NB4 (cell line): ENCODE measurements at regions not wholly inside any gene's neighbourhood (a gene's known extent, or its start where the extent isn't known, plus 50 kb on each side); places are given as distances from the start of the nearest gene placed in this dataset.

Source experiments
- DNase-seq: peaks from one replicate; pipeline ENCODE4 v3.0.0; 2010; ENCODE audit warnings: low read depth
- H3K4me3 ChIP-seq: one replicate; pipeline ENCODE4 v1.5.1; 2011; ENCODE audit warnings: mild to moderate bottlenecking, low read depth, low read length, moderate library complexity
- MYC ChIP-seq: IDR thresholded peaks from 2 replicates; pipeline ENCODE4 v1.6.1; 2011; ENCODE audit warnings: low read depth, low read length
- POLR2A ChIP-seq: IDR thresholded peaks from 2 replicates; pipeline ENCODE4 v1.6.1; 2011; ENCODE audit warnings: mild to moderate bottlenecking; ENCODE audit not compliant: insufficient read length; ENCODE audit errors: extremely low read depth
- TF ChIP-seq, protein P1 (sequence below): IDR thresholded peaks from one replicate; pipeline ENCODE4 v1.5.1; 2012; ENCODE audit warnings: low read depth, low read length
- TF ChIP-seq, protein P2 (sequence below): IDR thresholded peaks from 2 replicates; pipeline ENCODE4 v1.6.1; 2011; ENCODE audit warnings: low read depth, low read length

- TF ChIP-seq, protein P1, sequence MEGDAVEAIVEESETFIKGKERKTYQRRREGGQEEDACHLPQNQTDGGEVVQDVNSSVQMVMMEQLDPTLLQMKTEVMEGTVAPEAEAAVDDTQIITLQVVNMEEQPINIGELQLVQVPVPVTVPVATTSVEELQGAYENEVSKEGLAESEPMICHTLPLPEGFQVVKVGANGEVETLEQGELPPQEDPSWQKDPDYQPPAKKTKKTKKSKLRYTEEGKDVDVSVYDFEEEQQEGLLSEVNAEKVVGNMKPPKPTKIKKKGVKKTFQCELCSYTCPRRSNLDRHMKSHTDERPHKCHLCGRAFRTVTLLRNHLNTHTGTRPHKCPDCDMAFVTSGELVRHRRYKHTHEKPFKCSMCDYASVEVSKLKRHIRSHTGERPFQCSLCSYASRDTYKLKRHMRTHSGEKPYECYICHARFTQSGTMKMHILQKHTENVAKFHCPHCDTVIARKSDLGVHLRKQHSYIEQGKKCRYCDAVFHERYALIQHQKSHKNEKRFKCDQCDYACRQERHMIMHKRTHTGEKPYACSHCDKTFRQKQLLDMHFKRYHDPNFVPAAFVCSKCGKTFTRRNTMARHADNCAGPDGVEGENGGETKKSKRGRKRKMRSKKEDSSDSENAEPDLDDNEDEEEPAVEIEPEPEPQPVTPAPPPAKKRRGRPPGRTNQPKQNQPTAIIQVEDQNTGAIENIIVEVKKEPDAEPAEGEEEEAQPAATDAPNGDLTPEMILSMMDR, result no peak
- no peak for TF ChIP-seq MYC
- TF ChIP-seq, protein P2, sequence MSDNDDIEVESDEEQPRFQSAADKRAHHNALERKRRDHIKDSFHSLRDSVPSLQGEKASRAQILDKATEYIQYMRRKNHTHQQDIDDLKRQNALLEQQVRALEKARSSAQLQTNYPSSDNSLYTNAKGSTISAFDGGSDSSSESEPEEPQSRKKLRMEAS, result no peak
- TF ChIP-seq POLR2A, result no peak
- DNase-seq, result no peak
- H3K4me3 ChIP-seq, result no peak overlapping the region
These were observed 258.4 kb downstream of the XXYLT1 start for GRCh38 chr3:195012571-195012970.

GRCh38 chr3:195013411-195014361, 257.3 kb downstream of the XXYLT1 start:
- TF ChIP-seq, protein P2, result no peak
- no peak for TF ChIP-seq POLR2A
- no peak for TF ChIP-seq MYC
- TF ChIP-seq, protein P1, result no peak
- H3K4me3 ChIP-seq, result no peak overlapping the region
- DNase-seq, result no peak

DNA sequence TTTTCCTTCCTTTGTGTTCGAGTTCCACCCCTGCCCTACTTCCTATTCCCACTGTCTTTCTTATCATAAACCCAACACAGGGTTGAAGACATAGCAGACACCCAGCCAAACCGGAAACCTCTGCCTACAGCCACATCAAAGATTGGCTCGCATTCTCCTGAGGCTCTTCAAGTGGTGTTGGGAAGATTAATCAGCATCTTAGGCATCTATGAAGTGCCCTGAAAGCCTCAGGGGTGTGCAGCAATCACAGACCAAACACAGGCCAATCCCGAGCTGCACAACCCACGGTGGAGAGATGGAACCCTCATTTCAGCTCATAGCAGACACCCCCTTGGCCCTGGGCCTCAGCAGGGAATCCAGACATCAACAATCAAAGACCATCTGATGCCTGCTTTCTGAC, 255.9 kb downstream of the XXYLT1 start:
- TF ChIP-seq POLR2A, result no peak
- TF ChIP-seq, protein P2, result no peak
- TF ChIP-seq, protein P1, result no peak
- TF ChIP-seq MYC, result no peak
- no peak for DNase-seq
- no peak overlapping the region for H3K4me3 ChIP-seq

DNA sequence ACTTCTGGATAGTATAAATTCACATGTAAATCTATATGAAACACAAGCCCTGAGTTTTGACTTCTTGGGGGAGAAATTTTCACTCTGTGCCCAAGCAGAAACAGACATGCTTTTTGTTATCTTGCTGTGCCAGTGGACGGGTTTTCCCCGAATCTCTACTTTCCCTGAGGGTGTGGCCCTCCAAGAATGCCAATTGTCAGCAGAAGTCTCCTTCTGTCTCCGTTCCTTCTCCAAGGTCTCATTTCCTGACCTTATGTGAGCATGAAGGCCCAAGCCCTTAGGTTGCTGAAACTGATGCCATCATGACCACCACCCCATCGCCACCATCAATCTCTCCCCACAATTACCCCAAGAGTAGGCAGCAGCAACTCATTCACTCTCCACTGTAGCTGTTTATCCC, 253.8 kb downstream of the XXYLT1 start:
- no peak overlapping the region for H3K4me3 ChIP-seq
- DNase-seq, result no peak
- TF ChIP-seq POLR2A (no peak), MYC (no peak)
- TF ChIP-seq, protein P1, result no peak
- TF ChIP-seq, protein P2, result no peak
